ENCODE measurements at regions not wholly inside any gene's neighbourhood (a gene's known extent, or its start where the extent isn't known, plus 50 kb on each side); places are given as distances from the start of the nearest gene placed in this dataset.

- POLR2A ChIA-PET: no interaction called here
- CTCF ChIA-PET: interaction anchor here (1.4 kb wide), 1 partner anchor 10 kb away, joined by 3 read pairs; no protein-coding TSS in a partner anchor
- no peak for DNase-seq (ENCODE audit: low read depth, low spot score)
Measured at GRCh38 chr2:129865976-129866375, 113.5 kb upstream of the RAB6C start.

GRCh38 chr2:129866391-129866790, 113.1 kb upstream of the RAB6C start:
- H3K4me3 ChIP-seq (ENCODE audit: low read depth, low read length): no peak overlapping the region
- no peak for DNase-seq (ENCODE audit: low read depth, low spot score)
- POLR2A ChIA-PET: no interaction called here
- CTCF ChIA-PET: interaction anchor here (1.4 kb wide), 1 partner anchor 9 kb away, joined by 3 read pairs; no protein-coding TSS in a partner anchor
- no peak for TF ChIP-seq CTCF (IDR thresholded peaks at IDR 0.05; ENCODE audit: insufficient read depth, low read length, missing control alignments)

More at GRCh38 chr2:129865976-129866375, 113.5 kb upstream of the RAB6C start:
- TF ChIP-seq CTCF (IDR thresholded peaks at IDR 0.05; ENCODE audit: insufficient read depth, low read length, missing control alignments): no peak
- no peak overlapping the region for H3K4me3 ChIP-seq (ENCODE audit: low read depth, low read length)

GRCh38 chr2:129868151-129868550, 111.3 kb upstream of the RAB6C start:
- CTCF ChIA-PET: interaction anchor here (1.0 kb wide), 1 partner anchor 8 kb away, joined by 3 read pairs; no protein-coding TSS in a partner anchor
- POLR2A ChIA-PET: no interaction called here
- no peak overlapping the region for H3K4me3 ChIP-seq (ENCODE audit: low read depth, low read length)
- DNase-seq (ENCODE audit: low read depth, low spot score): no peak
- TF ChIP-seq CTCF (IDR thresholded peaks at IDR 0.05; ENCODE audit: insufficient read depth, low read length, missing control alignments): no peak

GRCh38 chr2:129870685-129871241, 108.7 kb upstream of the RAB6C start:
- DNase-seq (ENCODE audit: low read depth, low spot score): no peak
- CTCF ChIA-PET: no interaction called here
- H3K4me3 ChIP-seq (ENCODE audit: low read depth, low read length): no peak overlapping the region
- TF ChIP-seq CTCF (IDR thresholded peaks at IDR 0.05; ENCODE audit: insufficient read depth, low read length, missing control alignments): no peak
- POLR2A ChIA-PET: no interaction called here

GRCh38 chr2:129872446-129872845, 107.0 kb upstream of the RAB6C start:
- no peak for TF ChIP-seq CTCF (IDR thresholded peaks at IDR 0.05; ENCODE audit: insufficient read depth, low read length, missing control alignments)
- no peak for DNase-seq (ENCODE audit: low read depth, low spot score)
- ChIA-PET CTCF (no interaction called here), POLR2A (no interaction called here)
- no peak overlapping the region for H3K4me3 ChIP-seq (ENCODE audit: low read depth, low read length)

GRCh38 chr2:129876541-129876940, 102.9 kb upstream of the RAB6C start:
- ChIA-PET POLR2A (no interaction called here), CTCF (interaction anchor here (0.9 kb wide), 1 partner anchor 9 kb away, joined by 3 read pairs; no protein-coding TSS in a partner anchor)
- TF ChIP-seq CTCF (IDR thresholded peaks at IDR 0.05; ENCODE audit: insufficient read depth, low read length, missing control alignments): no peak
- no peak for DNase-seq (ENCODE audit: low read depth, low spot score)
- H3K4me3 ChIP-seq (ENCODE audit: low read depth, low read length): peak overlapping the region; percentile 68

Data from AG04449 (cell line).